B cell (primary cell): ENCODE measurements at regions not wholly inside any gene's neighbourhood (a gene's known extent, or its start where the extent isn't known, plus 50 kb on each side); places are given as distances from the start of the nearest gene placed in this dataset.

ENCODE experiments used
- EZH2 ChIP-seq: IDR thresholded peaks from 2 replicates; pipeline ENCODE4 v1.6.1; 2012; ENCODE audit warnings: borderline replicate concordance, low read depth, mild to moderate bottlenecking, moderate library complexity, low read length; ENCODE audit not compliant: insufficient read depth, poor library complexity, severe bottlenecking
- TF ChIP-seq, protein P1 (sequence below): fragments of 200-600 bp; IDR thresholded peaks from one replicate; pipeline ENCODE4 v1.8.0; 2022; ENCODE audit warnings: antibody characterized with exemption, mild to moderate bottlenecking

DNA sequence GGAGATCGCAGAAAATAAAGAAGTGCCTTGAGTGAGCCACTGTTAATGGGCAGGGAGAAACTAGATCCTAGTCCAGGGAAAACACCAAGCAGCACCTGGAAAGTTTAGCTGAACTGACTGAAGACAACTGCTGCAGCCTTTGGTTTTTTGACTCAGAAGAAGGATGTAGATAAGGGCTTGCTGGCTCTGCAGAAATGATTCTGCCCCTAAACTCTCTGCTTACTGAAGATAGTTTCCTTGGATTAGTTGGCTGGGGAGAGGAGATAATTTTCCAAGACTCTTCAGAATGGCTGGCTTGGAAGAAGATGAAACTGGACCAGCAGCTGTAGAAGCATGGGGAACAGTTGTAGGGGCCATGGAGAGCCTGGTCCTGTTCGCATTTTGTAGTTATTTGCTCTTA, 471.8 kb downstream of the KDM4C start:
- TF ChIP-seq, protein P1, sequence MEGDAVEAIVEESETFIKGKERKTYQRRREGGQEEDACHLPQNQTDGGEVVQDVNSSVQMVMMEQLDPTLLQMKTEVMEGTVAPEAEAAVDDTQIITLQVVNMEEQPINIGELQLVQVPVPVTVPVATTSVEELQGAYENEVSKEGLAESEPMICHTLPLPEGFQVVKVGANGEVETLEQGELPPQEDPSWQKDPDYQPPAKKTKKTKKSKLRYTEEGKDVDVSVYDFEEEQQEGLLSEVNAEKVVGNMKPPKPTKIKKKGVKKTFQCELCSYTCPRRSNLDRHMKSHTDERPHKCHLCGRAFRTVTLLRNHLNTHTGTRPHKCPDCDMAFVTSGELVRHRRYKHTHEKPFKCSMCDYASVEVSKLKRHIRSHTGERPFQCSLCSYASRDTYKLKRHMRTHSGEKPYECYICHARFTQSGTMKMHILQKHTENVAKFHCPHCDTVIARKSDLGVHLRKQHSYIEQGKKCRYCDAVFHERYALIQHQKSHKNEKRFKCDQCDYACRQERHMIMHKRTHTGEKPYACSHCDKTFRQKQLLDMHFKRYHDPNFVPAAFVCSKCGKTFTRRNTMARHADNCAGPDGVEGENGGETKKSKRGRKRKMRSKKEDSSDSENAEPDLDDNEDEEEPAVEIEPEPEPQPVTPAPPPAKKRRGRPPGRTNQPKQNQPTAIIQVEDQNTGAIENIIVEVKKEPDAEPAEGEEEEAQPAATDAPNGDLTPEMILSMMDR, result no peak
- TF ChIP-seq EZH2, result no peak
